Right atrium auricular region (tissue), 2 donors: ENCODE measurements at regions not wholly inside any gene's neighbourhood (a gene's known extent, or its start where the extent isn't known, plus 50 kb on each side); places are given as distances from the start of the nearest gene placed in this dataset.

Source experiments
- DNase-seq: peaks from one replicate; pipeline ENCODE4 v3.0.0-alpha.2; 2019; ENCODE audit warnings: low spot score
- H3K27ac ChIP-seq, 2 donors: fragments of 200-600 bp; sonication (generic); 1 replicate in 1 of 2; 2 replicates in 1 of 2; pipeline ENCODE4 v1.5.1; 2016 to 2019
- H3K27me3 ChIP-seq, 2 donors: fragments of 200-600 bp; sonication (generic); one replicate each; pipeline versions ENCODE4 v1.5.1 to v1.6.0; 2017 to 2019
- H3K36me3 ChIP-seq: fragments of 200-600 bp; sonication (generic); one replicate; pipeline ENCODE4 v1.5.1; 2016
- H3K4me1 ChIP-seq, 2 donors: fragments of 200-600 bp; sonication (generic); one replicate each; pipeline versions ENCODE4 v1.5.1 to v1.6.0; 2017 to 2019
- H3K4me3 ChIP-seq, 2 donors: fragments of 200-600 bp; sonication (generic); 1 replicate in 1 of 2; 2 replicates in 1 of 2; pipeline ENCODE4 v1.5.1; 2017 to 2019; ENCODE audit warnings: mild to moderate bottlenecking in 1 of 2, moderate library complexity in 1 of 2
- H3K9me3 ChIP-seq, 2 donors: fragments of 200-600 bp; sonication (generic); one replicate each; pipeline ENCODE4 v1.5.1; 2019
- TF ChIP-seq, protein P1 (sequence below), 2 donors: fragments of 200-600 bp; sonication (generic); IDR thresholded peaks; one replicate each; pipeline ENCODE4 v1.5.1; 2019; ENCODE audit warnings: antibody characterized with exemption in 2 of 2

DNA sequence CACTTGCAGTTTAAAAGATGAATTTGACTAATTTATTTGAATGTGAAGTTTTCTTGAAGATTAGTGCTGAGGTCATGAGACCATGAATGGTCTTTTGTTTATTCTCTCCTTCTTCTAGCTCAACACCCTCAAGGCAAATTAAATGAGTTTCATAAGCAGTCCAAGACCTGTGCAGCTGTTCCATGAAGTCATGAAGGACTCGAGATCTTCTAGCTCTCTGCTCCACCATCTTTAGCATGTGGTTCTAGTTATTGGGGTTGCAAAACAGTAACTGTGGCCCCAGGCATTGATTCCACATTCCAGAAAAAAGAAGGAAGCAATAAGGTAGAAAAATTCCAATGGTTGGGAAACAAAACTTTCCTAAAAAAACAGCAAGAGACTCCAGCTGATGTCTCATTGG is 84.2 kb upstream of the HS3ST1 start:
- H3K27ac ChIP-seq: no peak overlapping the region
- TF ChIP-seq, protein P1, sequence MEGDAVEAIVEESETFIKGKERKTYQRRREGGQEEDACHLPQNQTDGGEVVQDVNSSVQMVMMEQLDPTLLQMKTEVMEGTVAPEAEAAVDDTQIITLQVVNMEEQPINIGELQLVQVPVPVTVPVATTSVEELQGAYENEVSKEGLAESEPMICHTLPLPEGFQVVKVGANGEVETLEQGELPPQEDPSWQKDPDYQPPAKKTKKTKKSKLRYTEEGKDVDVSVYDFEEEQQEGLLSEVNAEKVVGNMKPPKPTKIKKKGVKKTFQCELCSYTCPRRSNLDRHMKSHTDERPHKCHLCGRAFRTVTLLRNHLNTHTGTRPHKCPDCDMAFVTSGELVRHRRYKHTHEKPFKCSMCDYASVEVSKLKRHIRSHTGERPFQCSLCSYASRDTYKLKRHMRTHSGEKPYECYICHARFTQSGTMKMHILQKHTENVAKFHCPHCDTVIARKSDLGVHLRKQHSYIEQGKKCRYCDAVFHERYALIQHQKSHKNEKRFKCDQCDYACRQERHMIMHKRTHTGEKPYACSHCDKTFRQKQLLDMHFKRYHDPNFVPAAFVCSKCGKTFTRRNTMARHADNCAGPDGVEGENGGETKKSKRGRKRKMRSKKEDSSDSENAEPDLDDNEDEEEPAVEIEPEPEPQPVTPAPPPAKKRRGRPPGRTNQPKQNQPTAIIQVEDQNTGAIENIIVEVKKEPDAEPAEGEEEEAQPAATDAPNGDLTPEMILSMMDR (IDR thresholded peaks at IDR 0.05): no peak
- no peaks in the 10 kb centered on the region for H3K9me3 ChIP-seq
- no peaks in the 10 kb centered on the region for H3K27me3 ChIP-seq
- no peak for DNase-seq
- H3K4me1 ChIP-seq: no peaks in the 10 kb centered on the region
- no peak overlapping the region for H3K4me3 ChIP-seq
- no peaks in the 10 kb centered on the region for H3K36me3 ChIP-seq

DNA sequence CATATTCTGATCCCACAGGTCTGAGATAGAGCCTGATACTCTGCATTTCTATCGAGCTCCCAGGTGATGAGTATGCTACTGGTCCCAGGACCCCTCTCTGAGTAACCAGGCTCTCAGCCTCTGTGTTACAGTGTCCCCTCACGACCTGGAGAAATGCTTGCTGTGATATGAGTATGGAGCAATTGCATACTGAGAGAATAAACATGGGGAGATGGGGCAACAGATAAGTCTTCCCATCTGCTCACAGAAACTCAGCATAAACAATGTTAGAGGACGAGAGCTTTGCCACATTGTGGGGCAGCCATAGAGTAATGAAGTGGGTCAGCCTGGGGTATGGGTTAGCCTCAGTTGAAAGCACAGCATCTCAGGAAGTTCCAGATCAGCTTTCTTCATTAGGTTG is 82.6 kb upstream of the HS3ST1 start:
- DNase-seq: no peak
- TF ChIP-seq, protein P1 (IDR thresholded peaks at IDR 0.05): no peak
- Histone ChIP-seq H3K4me1 (no peaks in the 10 kb centered on the region), H3K36me3 (no peaks in the 10 kb centered on the region), H3K9me3 (no peaks in the 10 kb centered on the region), H3K4me3 (no peak overlapping the region), H3K27me3 (no peaks in the 10 kb centered on the region), H3K27ac (no peak overlapping the region)

DNA sequence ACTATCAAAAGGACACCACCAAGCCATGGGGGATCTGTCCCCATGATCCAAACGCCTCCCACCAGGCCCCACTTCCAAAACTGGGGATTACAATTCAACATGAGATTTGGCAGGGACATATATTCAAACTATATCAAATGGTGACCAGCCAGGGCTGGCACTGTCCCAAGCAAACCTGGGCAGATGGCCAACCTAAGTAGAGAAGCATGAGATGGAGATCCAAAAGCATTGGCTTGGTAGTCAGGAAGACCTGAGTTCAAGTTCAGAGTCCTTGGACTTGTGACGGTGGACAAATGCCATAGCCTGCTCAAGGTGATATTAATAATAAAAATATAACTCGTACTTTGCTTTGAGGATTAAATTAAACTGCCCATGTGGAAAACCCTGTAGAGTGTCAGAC is 79.2 kb upstream of the HS3ST1 start:
- no peak overlapping the region for H3K27ac ChIP-seq
- no peaks in the 10 kb centered on the region for H3K36me3 ChIP-seq
- no peaks in the 10 kb centered on the region for H3K9me3 ChIP-seq
- no peaks in the 10 kb centered on the region for H3K27me3 ChIP-seq
- DNase-seq: no peak
- no peak overlapping the region for H3K4me3 ChIP-seq
- H3K4me1 ChIP-seq: peaks cover 0 to 7% of the 10 kb centered on the region in 2 donors
- TF ChIP-seq, protein P1 (IDR thresholded peaks at IDR 0.05): no peak

DNA sequence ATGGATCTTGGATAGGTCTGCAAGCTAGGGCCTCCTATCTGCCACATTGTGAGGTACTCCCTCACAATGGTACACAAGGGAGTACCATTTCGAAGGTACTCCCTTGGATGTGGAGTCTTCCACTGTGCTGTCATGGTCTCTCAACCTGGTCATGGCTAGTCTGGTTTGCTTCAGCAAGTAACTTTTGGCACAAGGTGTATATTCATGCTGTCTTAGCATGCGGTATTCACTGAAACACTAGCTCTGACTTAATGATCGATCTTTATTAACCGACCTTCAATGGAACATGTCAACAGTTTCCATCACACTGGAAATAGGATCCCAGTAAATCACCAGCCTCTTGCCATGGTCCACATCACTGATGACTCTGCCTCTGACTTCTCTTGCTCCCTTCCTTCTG is 77.5 kb upstream of the HS3ST1 start:
- Histone ChIP-seq H3K4me1 (peaks cover 0 to 10% of the 10 kb centered on the region in 2 donors), H3K27ac (no peak overlapping the region), H3K9me3 (no peaks in the 10 kb centered on the region), H3K36me3 (no peaks in the 10 kb centered on the region), H3K4me3 (no peak overlapping the region), H3K27me3 (no peaks in the 10 kb centered on the region)
- no peak for DNase-seq
- TF ChIP-seq, protein P1 (IDR thresholded peaks at IDR 0.05): no peak

DNA sequence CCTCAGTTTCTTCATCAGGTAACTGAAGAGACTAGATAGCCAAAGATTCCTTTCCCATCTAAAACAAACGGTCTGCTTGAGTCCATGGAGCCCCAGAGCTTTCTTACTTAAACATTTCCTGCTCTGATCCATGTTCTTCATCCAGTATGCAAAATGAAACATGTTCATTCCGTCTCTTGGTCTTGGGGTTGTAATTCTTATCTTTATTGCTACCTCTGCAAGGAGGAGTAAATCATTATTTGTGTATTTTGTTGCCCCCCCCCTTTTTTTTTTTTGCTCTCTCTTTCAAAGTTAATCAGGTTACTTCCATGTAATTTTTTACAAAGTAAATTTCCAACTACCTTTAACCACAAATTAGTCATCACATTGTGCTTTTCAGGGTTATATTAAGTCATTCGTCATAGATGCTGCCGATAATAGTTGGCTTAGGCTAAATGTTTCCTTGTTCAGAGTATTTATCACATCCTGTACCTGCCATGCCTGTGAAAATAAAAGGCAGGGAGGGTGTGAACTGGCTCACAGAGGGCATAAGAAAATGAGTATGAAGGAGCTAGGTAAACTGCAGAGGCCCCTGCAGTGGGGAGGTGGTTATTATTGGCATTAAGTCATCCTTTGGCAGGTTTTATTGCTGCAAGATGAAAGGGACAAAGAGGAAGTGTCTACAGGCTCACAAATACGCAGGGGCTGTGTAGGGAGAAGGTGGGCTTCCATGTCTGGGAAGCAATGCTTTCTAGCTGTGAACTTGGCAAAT is 76.7 kb upstream of the HS3ST1 start:
- TF ChIP-seq, protein P1 (IDR thresholded peaks at IDR 0.05): no peak
- Histone ChIP-seq H3K27ac (no peak overlapping the region), H3K4me3 (no peak overlapping the region), H3K36me3 (no peaks in the 10 kb centered on the region), H3K27me3 (no peaks in the 10 kb centered on the region), H3K9me3 (no peaks in the 10 kb centered on the region), H3K4me1 (peaks cover 0 to 10% of the 10 kb centered on the region in 2 donors)
- no peak for DNase-seq

DNA sequence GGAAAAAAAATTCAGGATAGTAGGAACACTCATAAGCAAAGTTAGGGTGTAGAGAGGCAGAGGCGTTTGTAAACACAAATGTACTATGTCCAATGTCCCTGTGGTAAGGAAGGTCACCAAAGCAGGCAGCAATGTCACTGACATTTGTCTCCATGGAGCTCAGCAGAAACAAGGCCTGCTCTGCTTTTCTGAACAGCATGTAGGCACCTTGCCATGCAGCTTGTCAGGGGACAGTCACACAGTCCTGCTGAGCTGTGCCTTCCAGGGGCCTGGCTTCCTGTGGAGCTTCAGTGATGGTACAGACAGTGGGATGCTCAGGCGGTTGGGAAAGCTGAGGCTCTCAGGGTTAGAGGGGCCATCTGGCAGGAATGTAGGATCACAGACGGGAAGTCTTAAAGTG is 74.5 kb upstream of the HS3ST1 start:
- Histone ChIP-seq H3K36me3 (no peaks in the 10 kb centered on the region), H3K27me3 (no peaks in the 10 kb centered on the region), H3K4me3 (no peak overlapping the region), H3K9me3 (no peaks in the 10 kb centered on the region), H3K27ac (peak overlapping the region; percentile 48 to 66), H3K4me1 (peaks cover 0 to 10% of the 10 kb centered on the region in 2 donors)
- DNase-seq: no peak
- TF ChIP-seq, protein P1 (IDR thresholded peaks at IDR 0.05): no peak
